ENCODE measurements at regions not wholly inside any gene's neighbourhood (a gene's known extent, or its start where the extent isn't known, plus 50 kb on each side); places are given as distances from the start of the nearest gene placed in this dataset.
"Not testable (repeated sequence)": the region's sequence is repeated elsewhere in the genome, so short reads cannot be mapped to it uniquely, and the experiment has no call there.

GRCh38 chr10:130261766-130262165 lies 125.6 kb downstream of the GLRX3 start:
- no peak for DNase-seq (ENCODE audit: low read depth)

- no peak for DNase-seq (ENCODE audit: low read depth)
These were observed 127.1 kb downstream of the GLRX3 start for GRCh38 chr10:130263289-130263688.

- no peak for DNase-seq (ENCODE audit: low read depth)
These were observed 129.4 kb downstream of the GLRX3 start for GRCh38 chr10:130265542-130265941.

- no peak for DNase-seq (ENCODE audit: low read depth)
These were observed 146.5 kb downstream of the GLRX3 start for GRCh38 chr10:130282492-130283218.

GRCh38 chr10:130283219-130283545 lies 147.0 kb downstream of the GLRX3 start:
- no peak for DNase-seq (ENCODE audit: low read depth)

- DNase-seq (ENCODE audit: low read depth): not testable (repeated sequence)
These were observed 159.6 kb downstream of the GLRX3 start for GRCh38 chr10:130295761-130296160.

- peak; percentile 7 for DNase-seq (ENCODE audit: low read depth)
These were observed 164.4 kb downstream of the GLRX3 start for GRCh38 chr10:130300608-130301020.

GRCh38 chr10:130301021-130301892 lies 165.1 kb downstream of the GLRX3 start:
- DNase-seq (ENCODE audit: low read depth): peak; percentile 11

- DNase-seq (ENCODE audit: low read depth): no peak
These were observed 190.8 kb downstream of the GLRX3 start for GRCh38 chr10:130326954-130327353.

- no peak for DNase-seq (ENCODE audit: low read depth)
These were observed 193.6 kb downstream of the GLRX3 start for GRCh38 chr10:130329792-130330191.

- no peak for DNase-seq (ENCODE audit: low read depth)
These were observed 197.0 kb downstream of the GLRX3 start for GRCh38 chr10:130333185-130333584.

GRCh38 chr10:130335336-130335735 lies 199.1 kb downstream of the GLRX3 start:
- no peak for DNase-seq (ENCODE audit: low read depth)

GRCh38 chr10:130336617-130337304 lies 200.6 kb downstream of the GLRX3 start:
- DNase-seq (ENCODE audit: low read depth): no peak

- DNase-seq (ENCODE audit: low read depth): no peak
These were observed 201.1 kb downstream of the GLRX3 start for GRCh38 chr10:130337305-130337640.

- no peak for DNase-seq (ENCODE audit: low read depth)
These were observed 201.8 kb downstream of the GLRX3 start for GRCh38 chr10:130337696-130338635.

GRCh38 chr10:130338636-130339024 lies 202.4 kb downstream of the GLRX3 start:
- no peak for DNase-seq (ENCODE audit: low read depth)

- DNase-seq (ENCODE audit: low read depth): no peak
These were observed 202.9 kb downstream of the GLRX3 start for GRCh38 chr10:130339091-130339490.

- no peak for DNase-seq (ENCODE audit: low read depth)
These were observed 203.7 kb downstream of the GLRX3 start for GRCh38 chr10:130339911-130340310.

GRCh38 chr10:130340816-130341215 lies 204.6 kb downstream of the GLRX3 start:
- DNase-seq (ENCODE audit: low read depth): no peak

GRCh38 chr10:130341356-130341755 lies 205.2 kb downstream of the GLRX3 start:
- DNase-seq (ENCODE audit: low read depth): no peak

GRCh38 chr10:130345728-130346127 lies 209.5 kb downstream of the GLRX3 start:
- no peak for DNase-seq (ENCODE audit: low read depth)

GRCh38 chr10:130350996-130351395 lies 214.8 kb downstream of the GLRX3 start:
- no peak for DNase-seq (ENCODE audit: low read depth)
